ENCODE measurements at regions not wholly inside any gene's neighbourhood (a gene's known extent, or its start where the extent isn't known, plus 50 kb on each side); places are given as distances from the start of the nearest gene placed in this dataset.

- Histone ChIP-seq H3K79me1 (ENCODE audit: low read depth, low read length) (no peaks in the 10 kb centered on the region), H2AFZ (ENCODE audit: low read length) (no peak overlapping the region), H2BK12ac (ENCODE audit: low read depth, low read length) (no peak overlapping the region), H4K8ac (ENCODE audit: extremely low read depth, insufficient read depth, low read length) (no peak overlapping the region), H3K9ac (replicated peaks in 1 of 4; ENCODE audit: extremely low read depth in 1 of 4, low read depth in 3 of 4, low read length in 3 of 4) (no peak overlapping the region), H3K9me3 (ENCODE audit: insufficient read depth in 2 of 2, low read depth in 1 of 2, low read length in 1 of 2) (no peaks in the 10 kb centered on the region), H4K20me1 (replicated peaks in 1 of 2; ENCODE audit: control insufficient read depth in 1 of 2, insufficient read depth in 2 of 2, low read length in 2 of 2) (no peaks in the 10 kb centered on the region), H2BK120ac (replicated peaks; ENCODE audit: low read depth, low read length) (no peak overlapping the region), H3K23me2 (ENCODE audit: low read depth, low read length) (no peaks in the 10 kb centered on the region; the same call in 1 of the 2 replicates), H3K4ac (replicated peaks; ENCODE audit: insufficient read length, low read depth, low read length) (no peak overlapping the region), H2BK15ac (ENCODE audit: low read length) (no peak overlapping the region), H3K18ac (ENCODE audit: extremely low read depth, low read length) (no peak overlapping the region), H2BK20ac (ENCODE audit: low read length) (no peak overlapping the region), H4K91ac (replicated peaks; ENCODE audit: insufficient read length, low read length) (no peak overlapping the region), H3K4me1 (replicated peaks in 1 of 4; ENCODE audit: control insufficient read depth in 3 of 4, insufficient read depth in 4 of 4, low read length in 3 of 4) (no peaks in the 10 kb centered on the region), H4K5ac (ENCODE audit: insufficient read length, low read depth, low read length) (no peak overlapping the region), H3K14ac (ENCODE audit: insufficient read length) (no peak overlapping the region), H3K4me2 (ENCODE audit: insufficient read depth in 1 of 2, low read depth in 2 of 2, low read length in 2 of 2) (no peak overlapping the region), H3K23ac (ENCODE audit: insufficient read length) (no peak overlapping the region), H3K36me3 (ENCODE audit: control insufficient read depth in 2 of 4, insufficient read depth in 4 of 4, low read length in 3 of 4) (no peaks in the 10 kb centered on the region), H3K27me3 (replicated peaks in 1 of 4; ENCODE audit: control insufficient read depth in 3 of 4, extremely low read depth in 1 of 4, insufficient read depth in 3 of 4, low read length in 3 of 4) (no peaks in the 10 kb centered on the region), H3K79me2 (ENCODE audit: control insufficient read depth in 1 of 2, insufficient read depth in 2 of 2, low read length in 2 of 2) (no peaks in the 10 kb centered on the region), H2BK5ac (ENCODE audit: low read depth, low read length) (no peak overlapping the region), H2AK5ac (ENCODE audit: low read depth, low read length) (no peak overlapping the region), H3K4me3 (ENCODE audit: extremely low read depth in 1 of 4, insufficient read depth in 2 of 4, low read depth in 3 of 4, low read length in 4 of 4) (no peak overlapping the region), H3K56ac (replicated peaks; ENCODE audit: insufficient read length, low read depth, low read length) (no peak overlapping the region), H3K27ac (ENCODE audit: low read depth, low read length) (no peak overlapping the region)
- FAIRE-seq (no peak), DNase-seq (ENCODE audit: low read depth in 1 of 2, low spot score in 2 of 2) (no peak)
- WGBS, 2 experiments (ENCODE audit: extremely low coverage in 1 of 2, insufficient coverage in 1 of 2, insufficient read length in 1 of 2, insufficient replicate concordance in 2 of 2, low coverage in 1 of 2, low lambda C conversion rate in 2 of 2, missing lambda C conversion rate in 1 of 2), result 83% methylated on average over 4 of the region's 4 CpGs; no CpG with 5 or more reads in 1 of the 2 experiments
- POLR2A ChIA-PET (ENCODE audit: partially characterized antibody), result no interaction called here
- CTCF ChIA-PET (ENCODE audit: partially characterized antibody), result interaction anchor here (0.6 to 1.1 kb wide), 2 partner anchors 13 to 154 kb away, joined by 3 to 4 read pairs; no protein-coding TSS in a partner anchor
- TF ChIP-seq BCL11A (IDR thresholded peaks at IDR 0.05; ENCODE audit: low read depth in 2 of 2, low read length in 2 of 2), result no peak
- no peak for TF ChIP-seq EGR1 (IDR thresholded peaks at IDR 0.05; ENCODE audit: borderline replicate concordance, low read depth, low read length)
Observed at GRCh38 chr5:51001227-51001923, 334.9 kb downstream of the PARP8 start.

Data from H1 (cell line).